ENCODE measurements at regions not wholly inside any gene's neighbourhood (a gene's known extent, or its start where the extent isn't known, plus 50 kb on each side); places are given as distances from the start of the nearest gene placed in this dataset.
A peak's percentile ranks its signal among the peaks of the same experiment; 100 is the strongest.

- no peaks in the 10 kb centered on the region for H3K27me3 ChIP-seq
- intact Hi-C loops (cut with DNase I) = loop anchor here (10.0 kb wide), 1 partner anchor 1965 kb away; no protein-coding TSS in a partner anchor
- no peak for DNase-seq (ENCODE audit: low spot score in 2 of 2)
- no peak overlapping the region for H3K27ac ChIP-seq
- no peaks in the 10 kb centered on the region for H3K36me3 ChIP-seq
- TF ChIP-seq, protein P1, sequence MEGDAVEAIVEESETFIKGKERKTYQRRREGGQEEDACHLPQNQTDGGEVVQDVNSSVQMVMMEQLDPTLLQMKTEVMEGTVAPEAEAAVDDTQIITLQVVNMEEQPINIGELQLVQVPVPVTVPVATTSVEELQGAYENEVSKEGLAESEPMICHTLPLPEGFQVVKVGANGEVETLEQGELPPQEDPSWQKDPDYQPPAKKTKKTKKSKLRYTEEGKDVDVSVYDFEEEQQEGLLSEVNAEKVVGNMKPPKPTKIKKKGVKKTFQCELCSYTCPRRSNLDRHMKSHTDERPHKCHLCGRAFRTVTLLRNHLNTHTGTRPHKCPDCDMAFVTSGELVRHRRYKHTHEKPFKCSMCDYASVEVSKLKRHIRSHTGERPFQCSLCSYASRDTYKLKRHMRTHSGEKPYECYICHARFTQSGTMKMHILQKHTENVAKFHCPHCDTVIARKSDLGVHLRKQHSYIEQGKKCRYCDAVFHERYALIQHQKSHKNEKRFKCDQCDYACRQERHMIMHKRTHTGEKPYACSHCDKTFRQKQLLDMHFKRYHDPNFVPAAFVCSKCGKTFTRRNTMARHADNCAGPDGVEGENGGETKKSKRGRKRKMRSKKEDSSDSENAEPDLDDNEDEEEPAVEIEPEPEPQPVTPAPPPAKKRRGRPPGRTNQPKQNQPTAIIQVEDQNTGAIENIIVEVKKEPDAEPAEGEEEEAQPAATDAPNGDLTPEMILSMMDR (IDR thresholded peaks at IDR 0.05) = no peak
- peaks cover 0 to 5% of the 10 kb centered on the region in 2 donors for H3K4me1 ChIP-seq
- no peaks in the 10 kb centered on the region for H3K9me3 ChIP-seq
- H3K4me3 ChIP-seq = no peak overlapping the region
Measured at GRCh38 chr11:90449606-90450005, 226.8 kb upstream of the CHORDC1 start.

- H3K27me3 ChIP-seq = no peaks in the 10 kb centered on the region
- H3K36me3 ChIP-seq = no peaks in the 10 kb centered on the region
- TF ChIP-seq, protein P1 (IDR thresholded peaks at IDR 0.05) = no peak
- DNase-seq (ENCODE audit: low spot score in 2 of 2) = no peak
- intact Hi-C loops (cut with DNase I) = loop anchor here (10.0 kb wide), 1 partner anchor 1967 kb away; no protein-coding TSS in a partner anchor
- peak overlapping the region in 1 of 2 donors; percentile 4 for H3K27ac ChIP-seq
- H3K4me3 ChIP-seq = no peak overlapping the region
- peaks cover 0 to 5% of the 10 kb centered on the region in 2 donors for H3K4me1 ChIP-seq
- no peaks in the 10 kb centered on the region for H3K9me3 ChIP-seq
Measured at GRCh38 chr11:90448256-90448655, 225.4 kb upstream of the CHORDC1 start.

- Histone ChIP-seq H3K36me3 (no peaks in the 10 kb centered on the region), H3K4me1 (peaks cover 0 to 5% of the 10 kb centered on the region in 2 donors), H3K27me3 (no peaks in the 10 kb centered on the region), H3K4me3 (no peak overlapping the region), H3K27ac (peak overlapping the region; percentile 22 to 65), H3K9me3 (no peaks in the 10 kb centered on the region)
- TF ChIP-seq, protein P1 (IDR thresholded peaks at IDR 0.05) = no peak
- no peak for DNase-seq (ENCODE audit: low spot score in 2 of 2)
- intact Hi-C loops (cut with DNase I) = loop anchor here (10.0 kb wide), 1 partner anchor 1967 kb away; no protein-coding TSS in a partner anchor
Measured at GRCh38 chr11:90447618-90448017, 224.8 kb upstream of the CHORDC1 start.

DNA sequence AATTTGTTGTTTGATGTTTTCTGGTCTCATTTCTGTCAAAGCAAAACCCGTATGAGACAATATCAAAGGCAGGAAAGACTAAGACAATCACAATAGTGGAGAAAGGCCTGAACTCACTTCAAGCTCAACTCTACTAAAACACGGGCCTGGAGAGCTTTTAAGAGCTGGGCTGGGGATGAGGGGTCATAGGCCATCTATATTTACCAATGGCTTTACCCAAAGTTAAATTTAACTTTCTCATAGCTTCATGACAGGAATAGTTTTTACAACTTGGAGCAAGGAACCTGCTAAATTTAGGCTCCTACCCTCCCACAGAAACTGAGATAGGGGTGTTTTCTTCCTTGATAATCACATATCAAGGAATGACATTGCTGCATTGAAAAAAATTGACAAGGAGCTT, 223.4 kb upstream of the CHORDC1 start:
- H3K27ac ChIP-seq = peak overlapping the region; percentile 5 to 65
- H3K9me3 ChIP-seq = no peaks in the 10 kb centered on the region
- peaks cover 0 to 5% of the 10 kb centered on the region in 2 donors for H3K4me1 ChIP-seq
- TF ChIP-seq, protein P1 (IDR thresholded peaks at IDR 0.05) = no peak
- intact Hi-C loops (cut with DNase I) = loop anchor here (10.0 kb wide), 1 partner anchor 1969 kb away; no protein-coding TSS in a partner anchor
- no peak overlapping the region for H3K4me3 ChIP-seq
- DNase-seq (ENCODE audit: low spot score in 2 of 2) = no peak
- no peaks in the 10 kb centered on the region for H3K36me3 ChIP-seq
- no peaks in the 10 kb centered on the region for H3K27me3 ChIP-seq

GRCh38 chr11:90438069-90438468, 215.2 kb upstream of the CHORDC1 start:
- Histone ChIP-seq H3K4me1 (no peaks in the 10 kb centered on the region), H3K27me3 (no peaks in the 10 kb centered on the region), H3K27ac (no peak overlapping the region), H3K4me3 (no peak overlapping the region), H3K9me3 (no peaks in the 10 kb centered on the region), H3K36me3 (no peaks in the 10 kb centered on the region)
- TF ChIP-seq, protein P1 (IDR thresholded peaks at IDR 0.05) = no peak
- DNase-seq (ENCODE audit: low spot score in 2 of 2) = no peak
- intact Hi-C loops (cut with DNase I) = no loop called here

GRCh38 chr11:90434858-90435257, 212.0 kb upstream of the CHORDC1 start:
- Histone ChIP-seq H3K4me1 (no peaks in the 10 kb centered on the region), H3K9me3 (no peaks in the 10 kb centered on the region), H3K36me3 (no peaks in the 10 kb centered on the region), H3K4me3 (no peak overlapping the region), H3K27me3 (no peaks in the 10 kb centered on the region), H3K27ac (no peak overlapping the region)
- intact Hi-C loops (cut with DNase I) = no loop called here
- no peak for DNase-seq (ENCODE audit: low spot score in 2 of 2)
- TF ChIP-seq, protein P1 (IDR thresholded peaks at IDR 0.05) = no peak

Data from ascending aorta (tissue), 2 donors.